ENCODE measurements at regions not wholly inside any gene's neighbourhood (a gene's known extent, or its start where the extent isn't known, plus 50 kb on each side); places are given as distances from the start of the nearest gene placed in this dataset.

DNA sequence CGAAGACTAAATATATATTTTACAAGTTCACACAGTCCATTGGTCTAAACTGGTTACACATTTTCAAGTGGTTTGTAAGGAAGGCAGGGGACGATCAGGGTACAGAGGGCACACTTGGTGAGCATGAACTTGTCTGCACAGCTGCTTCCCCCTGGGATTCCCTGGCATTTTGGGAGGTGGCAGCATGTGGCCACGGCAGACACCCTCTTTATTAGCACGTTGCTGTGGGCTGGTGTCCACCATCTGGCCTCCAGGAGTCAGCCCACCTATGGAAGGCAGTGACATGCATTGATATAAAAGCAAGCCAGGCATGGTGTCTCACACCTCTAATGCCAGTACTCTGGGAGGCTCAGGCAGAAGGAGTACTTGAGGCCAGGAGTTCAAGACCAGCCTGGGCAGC is 350.2 kb downstream of the TYW1 start:
- TF ChIP-seq, protein P1, sequence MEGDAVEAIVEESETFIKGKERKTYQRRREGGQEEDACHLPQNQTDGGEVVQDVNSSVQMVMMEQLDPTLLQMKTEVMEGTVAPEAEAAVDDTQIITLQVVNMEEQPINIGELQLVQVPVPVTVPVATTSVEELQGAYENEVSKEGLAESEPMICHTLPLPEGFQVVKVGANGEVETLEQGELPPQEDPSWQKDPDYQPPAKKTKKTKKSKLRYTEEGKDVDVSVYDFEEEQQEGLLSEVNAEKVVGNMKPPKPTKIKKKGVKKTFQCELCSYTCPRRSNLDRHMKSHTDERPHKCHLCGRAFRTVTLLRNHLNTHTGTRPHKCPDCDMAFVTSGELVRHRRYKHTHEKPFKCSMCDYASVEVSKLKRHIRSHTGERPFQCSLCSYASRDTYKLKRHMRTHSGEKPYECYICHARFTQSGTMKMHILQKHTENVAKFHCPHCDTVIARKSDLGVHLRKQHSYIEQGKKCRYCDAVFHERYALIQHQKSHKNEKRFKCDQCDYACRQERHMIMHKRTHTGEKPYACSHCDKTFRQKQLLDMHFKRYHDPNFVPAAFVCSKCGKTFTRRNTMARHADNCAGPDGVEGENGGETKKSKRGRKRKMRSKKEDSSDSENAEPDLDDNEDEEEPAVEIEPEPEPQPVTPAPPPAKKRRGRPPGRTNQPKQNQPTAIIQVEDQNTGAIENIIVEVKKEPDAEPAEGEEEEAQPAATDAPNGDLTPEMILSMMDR (IDR thresholded peaks at IDR 0.05; ENCODE audit: insufficient read depth, low read depth, low read length): no peak
- TF ChIP-seq EZH2 (IDR thresholded peaks at IDR 0.05; ENCODE audit: insufficient read depth, low read length): no peak

Data from astrocyte (in vitro differentiated cells and primary cell).